ENCODE measurements at regions not wholly inside any gene's neighbourhood (a gene's known extent, or its start where the extent isn't known, plus 50 kb on each side); places are given as distances from the start of the nearest gene placed in this dataset.

DNA sequence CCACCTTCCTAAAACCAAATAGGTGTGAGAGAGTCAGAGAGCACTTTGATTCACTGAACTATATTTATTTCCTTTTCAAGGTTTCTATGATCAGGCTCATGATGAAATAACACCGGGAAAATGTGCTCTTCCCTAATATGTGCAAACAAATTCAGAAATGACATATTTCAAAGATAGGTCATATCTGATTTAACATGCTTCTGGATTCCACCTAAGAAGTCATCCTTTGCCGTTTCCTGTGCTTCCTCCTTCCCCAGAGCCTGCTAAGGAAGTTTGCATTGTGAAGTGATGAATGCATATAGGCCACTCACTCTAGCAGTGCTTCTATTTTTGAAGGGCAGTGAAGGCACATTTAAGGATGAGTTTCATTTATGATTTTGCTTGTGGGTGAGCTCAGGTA lies 327.6 kb downstream of the TDRD15 start:
- peak; percentile 31 for DNase-seq

GRCh38 chr2:21452263-21452662 lies 328.5 kb downstream of the TDRD15 start:
- no peak for DNase-seq

- DNase-seq, result no peak
These were observed 328.9 kb downstream of the TDRD15 start for GRCh38 chr2:21452678-21453077.

GRCh38 chr2:21453723-21454450 lies 330.1 kb downstream of the TDRD15 start:
- no peak for DNase-seq

DNA sequence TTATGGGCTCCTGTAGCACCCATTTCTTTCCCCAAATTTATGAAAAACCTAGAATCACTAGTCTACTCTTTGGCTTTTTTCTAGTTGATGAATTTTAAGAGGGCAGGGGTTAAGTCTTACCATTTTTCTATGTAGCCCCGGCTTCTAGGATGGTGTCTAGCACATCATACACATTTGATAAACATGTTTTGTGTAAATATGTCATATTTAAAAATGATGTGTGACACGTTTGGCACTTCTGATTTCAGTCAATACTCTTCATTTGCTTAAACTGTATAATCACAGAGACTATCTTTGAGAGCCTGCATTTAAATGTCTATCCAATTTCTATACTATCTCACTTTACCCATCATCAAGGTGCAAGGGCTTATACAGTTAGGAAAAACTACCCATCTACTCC lies 331.1 kb downstream of the TDRD15 start:
- DNase-seq, result no peak

- no peak for DNase-seq
These were observed 338.0 kb downstream of the TDRD15 start for GRCh38 chr2:21461754-21462240.

GRCh38 chr2:21466341-21466927 lies 342.7 kb downstream of the TDRD15 start:
- no peak for DNase-seq

- no peak for DNase-seq
These were observed 343.6 kb downstream of the TDRD15 start for GRCh38 chr2:21467280-21467818.

DNA sequence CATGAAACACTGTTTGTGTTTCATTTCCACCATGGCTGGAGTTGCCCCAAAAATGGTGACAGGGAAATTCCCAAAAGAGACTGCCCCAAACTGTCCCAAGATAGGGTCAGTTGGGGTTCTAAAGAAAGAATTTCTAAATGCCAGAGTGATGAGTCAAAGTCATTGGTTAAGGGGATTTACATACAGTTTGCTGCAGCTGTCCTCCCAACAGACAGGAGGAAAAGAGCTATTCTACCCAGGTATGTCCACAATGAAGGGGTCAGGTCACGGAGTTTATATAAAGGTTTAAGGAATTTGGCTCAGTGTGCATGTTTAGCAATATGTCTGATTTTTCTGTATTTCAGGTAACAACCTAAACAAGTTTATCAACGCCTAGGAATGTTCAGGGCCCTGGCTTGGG lies 344.1 kb downstream of the TDRD15 start:
- no peak for DNase-seq

- no peak for DNase-seq
These were observed 344.9 kb downstream of the TDRD15 start for GRCh38 chr2:21468624-21469023.

DNA sequence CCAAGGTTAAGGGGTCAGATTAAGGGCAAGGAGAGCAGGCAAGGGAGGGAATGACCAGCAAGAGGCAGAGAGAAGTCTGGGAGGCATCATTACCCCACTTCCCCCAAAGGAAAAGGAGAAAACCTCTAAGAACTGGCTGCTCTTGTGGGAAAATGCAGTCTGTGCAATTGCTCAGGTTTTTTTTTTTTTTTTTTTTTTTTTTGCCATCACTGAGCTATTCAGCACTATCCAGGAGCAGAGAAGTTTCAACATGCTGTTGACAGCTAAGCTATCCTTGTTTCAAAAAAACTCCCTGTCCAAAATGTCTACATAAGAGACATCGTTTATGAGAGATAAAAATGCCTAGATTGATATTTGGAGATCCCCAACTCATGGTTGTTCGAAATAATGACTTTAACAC lies 345.4 kb downstream of the TDRD15 start:
- DNase-seq, result no peak

DNA sequence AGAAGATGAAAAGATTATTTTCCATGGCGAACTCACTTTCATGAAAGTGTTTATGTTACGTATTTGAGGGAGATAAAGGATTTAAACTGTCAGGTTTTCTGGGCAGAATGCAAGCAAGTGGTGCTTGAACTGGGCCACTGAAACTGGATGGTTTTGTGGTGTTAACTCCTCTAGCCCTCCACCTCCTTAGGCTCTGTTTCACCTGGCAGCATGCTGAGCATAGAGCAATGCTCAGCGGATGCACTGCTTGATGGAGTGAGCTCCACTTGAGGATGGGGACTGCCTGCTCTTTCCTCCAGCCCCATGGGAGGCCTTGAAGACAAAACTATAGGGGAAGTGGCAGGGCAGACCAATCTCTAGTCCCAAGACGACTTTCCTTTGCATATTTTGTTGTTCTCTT lies 345.8 kb downstream of the TDRD15 start:
- DNase-seq, result no peak

GRCh38 chr2:21480162-21480561 lies 356.4 kb downstream of the TDRD15 start:
- no peak for DNase-seq

GRCh38 chr2:21484643-21485042 lies 360.9 kb downstream of the TDRD15 start:
- DNase-seq, result no peak

DNA sequence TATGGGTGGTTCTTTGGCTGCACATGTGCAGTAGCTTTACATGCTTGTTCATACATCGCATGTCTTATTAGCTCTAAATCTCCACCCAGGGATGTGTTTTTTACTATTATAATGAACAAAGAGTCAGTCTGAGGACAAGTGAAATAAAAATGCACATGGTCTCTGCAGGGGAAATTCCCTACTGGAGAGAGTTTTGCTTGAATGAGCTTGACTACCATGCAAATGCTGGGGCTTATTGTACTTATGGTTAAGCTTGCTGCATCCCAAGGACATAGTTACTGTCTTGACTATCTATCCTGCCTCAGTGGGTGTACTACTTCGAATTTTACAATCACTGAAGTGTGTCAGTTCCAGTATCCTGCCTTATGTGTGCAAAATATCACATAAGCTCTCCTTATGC lies 362.7 kb downstream of the TDRD15 start:
- no peak for DNase-seq

- DNase-seq, result no peak
These were observed 365.3 kb downstream of the TDRD15 start for GRCh38 chr2:21489080-21489479.

- DNase-seq, result no peak
These were observed 374.2 kb downstream of the TDRD15 start for GRCh38 chr2:21498016-21498415.

GRCh38 chr2:21500401-21500945 lies 376.7 kb downstream of the TDRD15 start:
- no peak for DNase-seq

GRCh38 chr2:21501376-21502027 lies 377.7 kb downstream of the TDRD15 start:
- no peak for DNase-seq

GRCh38 chr2:21515903-21516302 lies 392.1 kb downstream of the TDRD15 start:
- peak; percentile 10 for DNase-seq

GRCh38 chr2:21519412-21519811 lies 395.6 kb downstream of the TDRD15 start:
- DNase-seq, result no peak

GRCh38 chr2:21519821-21520220 lies 396.1 kb downstream of the TDRD15 start:
- DNase-seq, result no peak

GRCh38 chr2:21535826-21536225 lies 412.1 kb downstream of the TDRD15 start:
- DNase-seq, result no peak

GRCh38 chr2:21539685-21540084 lies 415.9 kb downstream of the TDRD15 start:
- DNase-seq, result no peak

All from fibroblast of skin of right quadriceps (primary cell).